Brain pericyte (primary cell): ENCODE measurements at regions not wholly inside any gene's neighbourhood (a gene's known extent, or its start where the extent isn't known, plus 50 kb on each side); places are given as distances from the start of the nearest gene placed in this dataset.
"Not testable (repeated sequence)": the region's sequence is repeated elsewhere in the genome, so short reads cannot be mapped to it uniquely, and the experiment has no call there.

ENCODE experiments used
- DNase-seq: peaks from one replicate; pipeline ENCODE4 v3.0.0-alpha.2; 2012; ENCODE audit warnings: low read depth, low spot score

DNA sequence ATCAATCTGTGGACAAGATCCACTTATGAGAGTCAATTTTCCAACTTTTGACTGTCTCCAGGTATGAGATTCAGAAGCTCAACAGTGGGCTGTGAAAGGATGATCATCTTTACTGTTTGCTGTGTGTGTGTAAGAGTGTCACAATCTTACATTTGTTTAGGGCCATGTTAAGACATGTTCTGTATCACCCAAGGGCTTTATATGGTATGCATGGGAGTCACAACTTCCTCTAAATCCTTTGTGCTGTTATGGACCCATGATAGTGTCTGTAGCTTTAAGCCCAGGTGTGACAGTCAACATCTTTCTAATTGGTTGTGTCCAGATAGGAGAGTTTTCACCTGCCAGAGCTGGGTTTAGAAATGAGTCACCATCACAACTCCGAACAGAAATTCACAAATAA is 70.2 kb downstream of the ZNF726 start:
- DNase-seq: not testable (repeated sequence)

DNA sequence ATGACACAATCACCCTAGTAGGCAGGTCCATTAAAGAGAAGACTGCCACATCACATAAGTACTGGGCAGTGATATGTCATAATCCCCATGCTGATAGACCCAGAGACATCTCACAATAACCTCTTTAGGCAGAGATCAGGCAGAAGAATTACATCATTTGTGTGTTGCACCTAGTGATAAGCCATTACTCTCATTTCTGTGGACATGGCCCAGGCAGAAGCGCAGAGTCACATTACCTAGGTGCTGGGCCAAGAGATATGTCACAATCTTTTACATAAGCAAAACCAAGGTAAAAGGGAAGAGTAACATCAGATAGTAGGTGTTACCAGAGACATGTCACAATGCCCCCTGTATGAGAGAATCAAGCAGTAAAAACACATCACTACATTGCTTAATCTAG is 71.9 kb downstream of the ZNF726 start:
- no peak for DNase-seq

DNA sequence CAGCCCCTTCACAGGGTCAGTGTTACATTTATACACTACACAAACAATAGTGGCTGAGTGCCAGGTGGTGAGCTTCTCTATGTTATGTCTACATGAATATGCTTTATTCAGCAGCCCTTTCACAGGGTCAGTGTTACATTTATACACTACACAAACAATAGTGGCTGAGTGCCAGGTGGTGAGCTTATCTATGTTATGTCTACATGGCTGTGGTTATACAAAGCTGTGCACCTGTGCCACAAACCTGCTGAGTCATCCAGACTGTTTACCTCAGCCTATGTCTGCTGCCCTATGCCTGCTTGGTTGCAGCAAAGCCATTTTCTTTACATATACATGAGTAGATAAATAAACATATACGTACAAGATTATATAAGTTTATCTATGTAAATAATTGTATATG is 76.5 kb downstream of the ZNF726 start:
- no peak for DNase-seq

DNA sequence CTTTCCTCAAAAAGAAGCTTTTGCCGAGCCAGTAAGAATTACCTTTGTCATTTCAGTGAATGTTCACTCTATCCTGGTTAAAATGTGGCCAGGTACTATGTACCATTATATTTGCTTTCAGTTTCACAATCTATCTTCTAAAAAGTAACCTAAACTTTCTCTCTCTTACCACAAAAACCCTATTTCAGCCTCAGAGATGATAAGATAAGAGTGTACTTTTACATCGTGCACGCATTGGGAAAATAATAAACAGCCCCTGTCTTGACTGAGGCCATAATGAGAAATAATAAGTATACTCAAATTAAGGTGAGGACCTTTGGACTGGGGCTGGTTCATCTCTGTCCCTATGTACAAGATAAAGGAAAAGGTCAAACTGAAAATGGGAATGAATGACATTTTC is 77.7 kb downstream of the ZNF726 start:
- DNase-seq: no peak

DNA sequence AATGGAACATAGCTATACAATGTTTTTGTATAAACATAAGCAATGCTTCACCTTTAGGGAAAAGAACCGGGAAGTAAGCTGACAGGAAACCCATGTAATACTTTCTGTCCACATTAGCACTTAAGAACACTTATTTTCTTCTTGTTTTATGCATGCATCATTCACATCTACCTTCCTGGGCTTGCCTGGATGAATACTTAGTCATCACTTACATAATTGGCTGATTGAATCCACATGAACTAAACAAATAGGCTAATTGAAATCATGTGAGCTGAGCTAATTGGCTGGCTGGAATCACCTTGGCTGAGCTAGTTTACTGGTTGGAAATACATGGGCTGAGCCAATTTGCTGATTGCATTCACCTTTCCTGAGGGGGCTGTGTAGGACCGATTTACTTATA is 78.8 kb downstream of the ZNF726 start:
- DNase-seq: no peak

DNA sequence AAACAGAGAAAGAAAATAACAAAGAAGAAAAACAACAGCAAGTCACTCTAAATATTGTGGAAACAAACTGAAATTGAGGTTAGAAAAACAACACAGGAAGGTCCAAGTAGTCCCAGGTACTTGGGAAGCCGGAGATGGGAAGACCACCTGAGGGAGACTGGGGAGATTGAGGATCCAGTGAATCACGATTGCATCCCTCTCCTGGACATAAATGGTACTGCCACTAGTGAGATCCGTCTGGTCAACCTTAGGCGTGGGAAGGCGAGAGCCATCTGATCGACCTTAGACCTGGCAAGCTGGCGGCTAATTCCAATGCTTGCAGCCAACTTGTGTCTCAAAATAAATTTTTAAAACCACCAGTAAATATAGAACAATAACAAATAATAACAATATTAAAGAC is 81.9 kb downstream of the ZNF726 start:
- no peak for DNase-seq

DNA sequence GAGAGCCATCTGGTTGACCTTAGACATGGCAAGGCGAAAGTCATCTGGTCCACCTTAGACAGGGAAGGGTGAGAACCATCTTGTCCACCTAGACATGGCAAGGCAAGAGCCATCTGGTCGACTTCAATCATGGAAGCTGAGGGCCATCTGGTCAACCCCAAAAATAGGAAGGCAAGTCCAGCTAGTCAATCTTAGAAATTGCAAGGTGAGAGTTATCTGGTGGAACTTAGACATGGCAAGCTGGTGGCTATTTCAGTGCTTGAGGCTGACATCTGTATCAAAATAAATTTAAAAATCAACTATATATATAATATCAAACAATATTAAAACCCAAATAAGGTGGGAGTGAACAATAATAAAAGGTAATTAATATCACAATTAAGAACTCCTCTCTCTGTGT is 83.9 kb downstream of the ZNF726 start:
- DNase-seq: no peak

DNA sequence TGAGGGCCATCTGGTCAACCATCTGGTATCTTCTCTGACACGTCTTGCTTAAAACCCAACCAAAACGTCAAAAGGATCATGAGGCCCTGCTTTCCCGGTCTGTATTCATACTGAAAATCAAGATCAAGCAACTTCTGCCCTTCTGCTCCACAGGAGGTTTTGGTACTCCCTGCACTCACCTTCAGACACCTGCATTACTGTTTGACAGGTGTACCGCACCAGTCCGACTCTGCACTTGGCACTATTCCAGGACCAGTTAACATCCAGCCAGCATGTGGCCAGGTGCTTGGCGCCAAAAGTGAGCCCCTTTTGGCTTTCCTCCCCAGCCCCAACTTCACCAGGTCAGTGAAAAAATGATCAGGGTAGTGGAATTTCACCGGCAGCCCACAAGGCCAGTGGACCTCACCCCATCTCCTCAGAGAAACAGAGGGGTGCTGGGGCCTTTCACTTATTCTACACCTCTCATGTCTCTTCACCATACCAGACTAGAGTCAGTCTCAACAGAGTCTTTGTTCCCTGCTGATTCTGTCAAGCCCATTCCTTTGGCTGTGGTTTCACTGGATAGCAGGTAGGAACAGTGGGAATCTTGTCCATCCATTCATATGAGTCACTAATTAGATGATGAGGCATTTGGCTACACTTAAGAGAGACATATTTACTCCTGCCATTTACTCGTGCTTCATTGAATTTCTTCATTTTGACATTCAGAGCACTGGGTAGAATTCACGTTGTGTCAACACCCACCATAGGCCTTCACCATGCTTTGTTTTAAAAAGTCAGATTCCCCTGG is 85.3 kb downstream of the ZNF726 start:
- no peak for DNase-seq

DNA sequence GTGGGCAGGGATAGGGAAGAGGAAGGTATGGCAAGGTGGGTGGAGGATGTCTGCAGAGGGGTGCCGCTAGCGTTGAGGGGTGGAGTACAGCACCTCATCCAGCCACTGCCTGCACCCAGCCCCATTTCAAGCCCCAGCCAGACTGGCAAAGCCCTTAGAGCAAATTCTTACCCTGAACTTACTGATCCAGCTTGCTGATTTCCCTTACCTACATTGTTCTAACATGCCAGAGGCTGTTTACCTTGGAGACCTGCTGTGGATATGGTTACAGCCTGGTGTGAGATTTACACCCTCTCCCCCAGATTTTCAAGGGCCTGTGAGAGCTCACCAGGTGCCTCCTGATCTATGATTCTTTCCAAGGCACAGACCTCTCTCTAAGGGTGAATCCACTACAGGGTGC is 86.0 kb downstream of the ZNF726 start:
- DNase-seq: no peak

DNA sequence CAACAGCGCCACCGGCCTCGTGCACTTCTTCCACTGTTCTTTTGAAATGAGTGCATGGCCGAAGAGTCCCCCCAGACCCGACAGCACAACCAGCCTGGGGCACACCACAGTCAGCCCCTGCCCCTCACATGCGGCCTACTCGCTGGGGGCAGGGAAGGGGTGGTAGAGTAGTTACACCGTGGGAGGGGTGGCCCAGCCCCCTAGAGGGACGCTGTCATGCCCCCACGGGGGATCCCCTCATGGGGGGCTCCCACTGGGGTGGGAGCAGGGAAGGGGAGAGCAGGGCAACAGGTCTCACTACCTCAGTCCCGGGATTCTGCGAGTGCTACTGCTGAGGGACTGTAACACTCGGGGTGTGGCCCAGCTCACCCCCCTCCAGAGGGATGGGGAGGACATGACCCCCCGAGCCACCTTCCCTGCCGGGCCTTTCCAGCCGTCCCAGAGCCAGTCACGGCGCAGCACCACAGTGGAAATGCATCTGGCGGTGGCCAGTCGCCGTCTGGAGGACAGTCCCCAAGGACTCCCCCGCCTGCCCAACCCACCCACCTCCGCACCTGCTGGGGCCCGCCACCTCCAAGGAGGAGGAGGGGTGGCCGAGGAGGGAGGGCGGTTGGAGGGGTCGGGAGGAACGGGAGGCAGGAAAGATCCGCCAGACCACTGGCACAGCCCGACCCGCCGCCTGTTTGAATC is 84.6 kb upstream of the ZNF254 start:
- DNase-seq: no peak

DNA sequence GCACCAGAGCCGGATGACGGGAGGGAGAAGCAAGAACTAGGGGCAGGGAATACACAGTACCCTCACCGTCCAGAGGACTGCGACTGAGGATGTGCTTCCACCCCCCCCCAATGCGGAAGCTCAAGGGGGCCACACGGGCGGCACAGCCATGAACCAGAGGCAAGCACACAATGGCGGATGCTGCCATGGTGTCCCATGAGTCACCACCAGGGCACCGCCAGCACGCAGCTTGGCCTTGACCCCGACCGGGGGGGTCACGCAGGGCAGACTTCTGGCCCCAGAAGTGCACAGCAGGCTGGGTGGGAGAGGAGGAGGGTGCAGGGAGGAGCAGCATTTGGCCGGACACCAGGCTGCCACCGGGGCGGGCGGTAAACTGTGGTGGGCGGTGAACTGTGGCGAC is 83.5 kb upstream of the ZNF254 start:
- no peak for DNase-seq

DNA sequence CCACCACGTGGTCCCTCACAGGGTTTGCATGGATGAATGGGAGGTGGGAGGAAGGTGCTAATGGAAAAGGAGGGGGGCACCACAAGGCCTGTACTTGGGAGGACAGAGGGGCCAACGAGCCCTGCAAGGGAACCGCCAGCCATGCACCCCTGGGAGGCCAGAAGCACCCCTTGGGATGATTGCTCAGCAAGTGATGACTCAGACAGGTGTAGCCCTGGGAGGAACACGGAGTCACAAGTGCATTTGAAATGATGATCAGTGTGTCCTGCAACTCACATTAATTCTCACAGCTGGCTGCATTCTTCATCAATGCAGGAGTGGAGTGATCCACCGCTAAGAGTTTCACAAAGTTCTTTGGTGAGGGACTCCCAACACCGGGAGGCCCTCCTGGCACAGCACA is 82.8 kb upstream of the ZNF254 start:
- no peak for DNase-seq

DNA sequence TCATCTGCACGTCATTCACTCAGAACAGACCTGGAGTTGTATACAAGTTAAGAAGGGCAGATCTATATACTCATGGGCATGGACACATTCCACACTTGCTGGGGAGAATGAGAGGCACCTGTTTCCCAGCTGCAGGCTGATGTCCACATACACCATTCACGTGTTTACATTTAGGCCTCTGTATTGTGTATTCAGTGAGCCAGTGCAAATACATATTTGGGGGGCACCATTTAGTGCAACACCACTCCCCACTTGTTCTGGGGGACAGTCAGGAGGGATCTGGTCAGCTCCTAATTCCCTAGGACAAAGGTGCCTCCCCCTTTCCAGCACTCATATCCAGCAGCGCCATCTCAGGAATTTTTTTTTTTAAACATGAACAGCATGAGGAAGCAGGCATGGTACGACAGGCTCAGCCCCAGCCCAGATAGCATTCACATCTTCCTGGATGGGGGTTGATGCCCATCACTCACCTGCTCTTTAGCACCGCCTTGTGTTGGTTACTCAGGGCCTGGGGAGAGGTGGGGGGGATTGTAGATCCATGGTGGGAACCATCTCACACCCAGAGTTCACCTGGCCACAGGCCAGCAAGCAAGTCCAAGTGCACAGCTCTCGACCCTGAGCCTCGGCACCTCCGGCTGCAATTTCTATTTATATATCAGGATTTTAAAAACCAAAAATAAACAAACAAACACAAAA is 56.9 kb upstream of the ZNF254 start:
- DNase-seq: no peak

DNA sequence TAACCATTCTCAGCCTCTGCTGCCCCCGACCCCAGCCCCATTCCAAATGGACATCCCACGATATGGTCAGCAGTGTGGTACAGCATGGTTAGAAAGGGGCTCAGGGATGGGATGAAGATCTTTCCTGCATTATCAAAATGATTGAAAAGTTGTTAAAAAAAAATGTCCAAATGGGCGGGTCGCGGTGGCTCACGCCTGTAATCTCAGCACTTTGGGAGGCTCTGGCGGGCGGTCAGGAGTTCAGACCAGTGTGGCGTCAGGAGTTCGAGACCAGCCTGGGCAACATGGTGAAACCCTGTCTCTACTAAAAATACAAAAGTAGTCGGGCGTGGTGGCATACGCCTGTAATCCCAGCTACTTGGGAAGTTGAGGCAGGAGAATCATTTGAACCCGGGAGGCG is 54.3 kb upstream of the ZNF254 start:
- no peak for DNase-seq

DNA sequence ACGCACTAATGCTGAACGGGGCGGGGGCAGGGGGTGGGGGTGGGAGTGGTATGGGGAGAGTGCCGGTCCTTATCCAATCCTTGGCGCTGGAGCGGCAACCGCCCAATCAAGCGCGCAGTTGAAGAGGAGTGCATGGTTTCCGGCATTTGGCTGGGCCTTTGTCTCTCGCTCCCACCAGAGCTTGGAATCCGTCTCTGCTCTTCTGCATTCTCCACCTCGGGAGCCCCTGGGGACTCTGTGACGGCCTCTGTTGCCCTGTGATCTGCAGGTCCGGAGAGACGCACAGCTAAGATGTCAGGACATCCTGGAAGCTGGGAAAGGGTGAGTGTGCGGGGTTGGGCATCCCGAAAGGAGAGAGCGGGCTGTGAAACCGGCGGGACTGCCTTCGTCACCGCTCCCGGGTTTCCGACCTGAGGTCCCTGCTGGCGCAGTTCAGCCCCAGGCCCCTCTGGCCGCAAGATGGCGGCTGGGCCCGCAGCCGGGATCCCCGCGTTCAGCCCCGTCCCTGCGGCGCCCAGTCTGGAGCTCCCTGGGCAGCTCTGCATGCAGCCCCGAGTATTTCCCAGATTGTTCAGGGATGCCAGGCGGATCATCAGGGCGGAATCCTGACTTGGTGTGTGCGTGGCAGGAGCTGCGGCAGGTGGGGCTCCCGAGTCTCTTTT is 53.6 kb upstream of the ZNF254 start:
- peak; percentile 55 for DNase-seq

DNA sequence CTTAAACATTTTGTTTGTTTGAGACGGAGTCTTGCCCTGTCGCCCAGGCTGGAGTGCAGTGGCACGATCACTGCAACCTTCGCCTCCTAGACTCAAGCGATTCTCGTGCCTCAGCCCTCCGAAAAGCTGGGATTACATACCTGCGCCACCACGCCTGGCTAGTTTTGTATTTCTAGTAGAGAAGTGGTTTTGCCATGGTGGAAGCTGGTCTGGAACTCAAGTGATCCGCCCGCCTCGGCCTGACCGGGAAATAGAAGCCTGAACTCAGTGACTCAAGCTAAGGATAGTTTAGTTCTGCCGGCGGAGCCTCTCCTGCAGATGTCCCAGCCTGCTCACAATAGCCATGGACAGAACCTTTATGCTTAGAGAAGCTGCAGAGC is 53.0 kb upstream of the ZNF254 start:
- peak; percentile 32 for DNase-seq

DNA sequence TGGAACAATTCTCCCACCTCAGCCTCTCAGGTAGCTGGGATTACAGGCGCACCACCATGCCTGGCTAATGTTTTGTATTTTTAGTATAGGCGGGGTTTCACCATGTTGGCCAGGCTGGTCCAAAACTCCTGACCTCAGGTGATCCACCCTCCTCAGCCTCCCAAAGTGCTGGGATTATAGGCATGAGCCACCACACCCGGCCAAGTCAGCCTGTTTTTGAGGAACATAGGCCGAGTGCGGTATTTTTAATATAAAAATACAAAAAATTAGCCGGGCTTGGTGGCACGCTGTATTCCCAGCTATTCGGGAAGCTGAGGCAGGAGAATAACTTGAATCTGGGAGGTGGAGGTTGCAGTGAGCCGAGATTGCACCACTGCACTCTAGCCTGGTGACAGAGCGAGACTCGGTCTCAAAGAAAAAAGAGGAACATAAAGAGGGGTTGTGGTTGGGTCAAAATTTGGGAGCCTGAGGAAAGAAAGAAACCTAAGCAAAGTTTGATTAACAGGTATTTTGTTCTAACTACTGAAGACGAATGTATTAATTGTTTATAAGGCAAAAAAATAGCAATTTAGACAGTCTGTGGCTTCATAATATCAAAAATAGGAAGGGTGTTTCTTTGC is 51.6 kb upstream of the ZNF254 start:
- not testable (repeated sequence) for DNase-seq
